ENCODE measurements at regions not wholly inside any gene's neighbourhood (a gene's known extent, or its start where the extent isn't known, plus 50 kb on each side); places are given as distances from the start of the nearest gene placed in this dataset.

DNA sequence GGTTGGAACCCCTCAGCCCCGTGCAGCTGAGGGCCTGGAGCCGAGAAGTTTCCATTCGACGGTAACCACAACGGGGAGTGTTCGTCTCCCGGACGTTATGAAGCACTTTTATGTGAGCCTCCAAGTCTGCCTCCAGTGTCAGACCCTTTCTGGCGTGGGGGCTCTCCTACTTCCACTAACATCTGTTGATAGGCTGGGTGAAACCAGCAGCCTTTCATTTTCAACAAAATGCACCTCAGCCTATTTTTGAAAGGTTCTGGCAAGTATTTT is 257.4 kb downstream of the THBS2 start:
- no peak overlapping the region for H3K4me3 ChIP-seq (ENCODE audit: low read length)
- no peaks in the 10 kb centered on the region for H3K27me3 ChIP-seq (ENCODE audit: control insufficient read depth, insufficient read depth, low read length, poor library complexity, severe bottlenecking)
- WGBS, 2 experiments (ENCODE audit: insufficient coverage in 1 of 2, insufficient read length in 1 of 2), result 79 to 93% methylated on average over 5 to 9 of the region's 9 CpGs
- H3K9me3 ChIP-seq (ENCODE audit: control insufficient read depth, low read length), result no peaks in the 10 kb centered on the region
- Mint-ChIP-seq H3K36me3 (ENCODE audit: low read depth) (no peaks in the 10 kb centered on the region), H3K27ac (no peak overlapping the region), H3K27me3 (ENCODE audit: insufficient read depth) (no peaks in the 10 kb centered on the region), H3K4me1 (no peaks in the 10 kb centered on the region), H3K4me3 (no peak overlapping the region), H3K9me3 (peaks cover 6% of the 10 kb centered on the region)
- DNase-seq, result no peak
- H3K9ac ChIP-seq (ENCODE audit: extremely low read depth, low read length, poor library complexity, severe bottlenecking), result no peak overlapping the region
- no peaks in the 10 kb centered on the region for H3K4me1 ChIP-seq (ENCODE audit: control insufficient read depth, insufficient read depth, low read length)
- no peak overlapping the region for H3K27ac ChIP-seq (ENCODE audit: low read depth, low read length)
- TF ChIP-seq, protein P1, sequence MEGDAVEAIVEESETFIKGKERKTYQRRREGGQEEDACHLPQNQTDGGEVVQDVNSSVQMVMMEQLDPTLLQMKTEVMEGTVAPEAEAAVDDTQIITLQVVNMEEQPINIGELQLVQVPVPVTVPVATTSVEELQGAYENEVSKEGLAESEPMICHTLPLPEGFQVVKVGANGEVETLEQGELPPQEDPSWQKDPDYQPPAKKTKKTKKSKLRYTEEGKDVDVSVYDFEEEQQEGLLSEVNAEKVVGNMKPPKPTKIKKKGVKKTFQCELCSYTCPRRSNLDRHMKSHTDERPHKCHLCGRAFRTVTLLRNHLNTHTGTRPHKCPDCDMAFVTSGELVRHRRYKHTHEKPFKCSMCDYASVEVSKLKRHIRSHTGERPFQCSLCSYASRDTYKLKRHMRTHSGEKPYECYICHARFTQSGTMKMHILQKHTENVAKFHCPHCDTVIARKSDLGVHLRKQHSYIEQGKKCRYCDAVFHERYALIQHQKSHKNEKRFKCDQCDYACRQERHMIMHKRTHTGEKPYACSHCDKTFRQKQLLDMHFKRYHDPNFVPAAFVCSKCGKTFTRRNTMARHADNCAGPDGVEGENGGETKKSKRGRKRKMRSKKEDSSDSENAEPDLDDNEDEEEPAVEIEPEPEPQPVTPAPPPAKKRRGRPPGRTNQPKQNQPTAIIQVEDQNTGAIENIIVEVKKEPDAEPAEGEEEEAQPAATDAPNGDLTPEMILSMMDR (conservative IDR thresholded peaks at IDR 0.05), result no peak
- H3K36me3 ChIP-seq (ENCODE audit: control insufficient read depth, insufficient read depth, low read length), result no peaks in the 10 kb centered on the region

DNA sequence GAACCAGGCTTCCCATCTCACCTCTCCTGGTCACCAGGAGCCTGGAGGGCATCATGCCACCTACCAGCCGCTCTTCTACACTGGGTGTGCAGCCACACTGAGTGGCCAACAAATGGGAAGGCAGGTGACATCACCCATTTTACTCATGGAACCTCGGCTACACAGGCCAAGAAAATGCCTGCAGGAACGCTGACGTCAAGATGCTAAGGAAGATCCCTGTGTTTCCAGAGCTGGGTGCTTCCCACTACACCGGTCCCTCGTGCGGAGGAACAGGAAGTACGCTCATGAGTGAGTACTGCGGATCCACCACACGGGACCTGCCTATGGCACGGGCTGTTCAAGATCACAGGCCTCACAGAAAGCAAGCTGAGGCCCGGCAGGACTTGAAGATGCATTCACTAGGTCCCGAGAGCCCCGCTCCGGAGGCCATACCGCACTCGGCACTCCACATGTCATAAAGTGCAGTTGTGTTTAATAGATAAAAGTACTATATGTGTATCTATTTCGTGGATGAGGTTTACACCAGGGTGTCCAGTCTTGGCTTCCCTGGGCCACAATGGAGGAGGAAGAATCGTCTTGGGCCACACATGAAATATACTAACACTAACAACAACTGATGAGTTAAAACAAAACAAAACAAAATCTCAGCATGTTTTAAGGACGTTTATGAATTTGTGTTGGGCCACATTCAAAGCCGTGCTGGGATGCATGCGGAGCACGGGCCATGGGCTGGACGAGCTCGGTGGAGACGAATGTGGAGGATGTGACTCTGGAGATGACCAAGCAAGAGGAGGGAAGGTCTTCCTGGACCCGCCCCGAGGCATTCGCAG is 257.9 kb downstream of the THBS2 start:
- Mint-ChIP-seq H3K27ac (no peak overlapping the region), H3K9me3 (peaks cover 6% of the 10 kb centered on the region), H3K27me3 (ENCODE audit: insufficient read depth) (no peaks in the 10 kb centered on the region), H3K4me1 (no peaks in the 10 kb centered on the region), H3K4me3 (no peak overlapping the region), H3K36me3 (ENCODE audit: low read depth) (no peaks in the 10 kb centered on the region)
- Histone ChIP-seq H3K36me3 (ENCODE audit: control insufficient read depth, insufficient read depth, low read length) (no peaks in the 10 kb centered on the region), H3K27me3 (ENCODE audit: control insufficient read depth, insufficient read depth, low read length, poor library complexity, severe bottlenecking) (no peaks in the 10 kb centered on the region), H3K4me3 (ENCODE audit: low read length) (no peak overlapping the region), H3K27ac (ENCODE audit: low read depth, low read length) (no peak overlapping the region), H3K4me1 (ENCODE audit: control insufficient read depth, insufficient read depth, low read length) (no peaks in the 10 kb centered on the region), H3K9ac (ENCODE audit: extremely low read depth, low read length, poor library complexity, severe bottlenecking) (no peak overlapping the region), H3K9me3 (ENCODE audit: control insufficient read depth, low read length) (no peaks in the 10 kb centered on the region)
- WGBS, 2 experiments (ENCODE audit: insufficient coverage in 1 of 2, insufficient read length in 1 of 2), result 92 to 97% methylated on average over 22 to 29 of the region's 29 CpGs
- TF ChIP-seq, protein P1 (conservative IDR thresholded peaks at IDR 0.05), result no peak
- no peak for DNase-seq

DNA sequence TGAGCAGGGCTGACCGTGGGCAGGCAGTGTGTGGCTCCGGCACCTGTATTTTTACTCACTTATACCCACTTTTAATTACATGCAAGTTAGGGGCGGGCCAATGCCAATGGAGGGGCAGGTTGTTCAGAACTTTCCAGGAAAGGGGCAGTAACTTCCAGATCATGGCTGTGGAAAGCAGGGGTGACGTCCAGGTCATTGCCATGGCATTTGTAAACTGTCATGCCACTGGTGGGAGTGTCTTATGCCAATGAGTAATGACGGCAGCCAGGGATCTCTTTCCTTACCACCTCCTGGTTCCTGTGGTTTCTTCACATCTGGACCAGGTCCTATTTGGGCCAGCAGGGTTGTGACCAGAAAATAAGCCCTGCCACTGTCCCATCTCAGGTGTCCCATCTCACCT is 258.7 kb downstream of the THBS2 start:
- H3K36me3 Mint-ChIP-seq (ENCODE audit: low read depth), result no peaks in the 10 kb centered on the region
- no peak overlapping the region for H3K27ac Mint-ChIP-seq
- H3K36me3 ChIP-seq (ENCODE audit: control insufficient read depth, insufficient read depth, low read length), result no peaks in the 10 kb centered on the region
- TF ChIP-seq, protein P1 (conservative IDR thresholded peaks at IDR 0.05), result no peak
- no peaks in the 10 kb centered on the region for H3K4me1 Mint-ChIP-seq
- no peak overlapping the region for H3K27ac ChIP-seq (ENCODE audit: low read depth, low read length)
- H3K27me3 Mint-ChIP-seq (ENCODE audit: insufficient read depth), result no peaks in the 10 kb centered on the region
- H3K9me3 Mint-ChIP-seq, result peaks cover 10% of the 10 kb centered on the region
- H3K4me3 ChIP-seq (ENCODE audit: low read length), result no peak overlapping the region
- WGBS, 2 experiments (ENCODE audit: insufficient coverage in 1 of 2, insufficient read length in 1 of 2), result 92% methylated on average over 2 to 5 of the region's 5 CpGs
- no peak overlapping the region for H3K4me3 Mint-ChIP-seq
- H3K27me3 ChIP-seq (ENCODE audit: control insufficient read depth, insufficient read depth, low read length, poor library complexity, severe bottlenecking), result no peaks in the 10 kb centered on the region
- DNase-seq, result no peak
- H3K4me1 ChIP-seq (ENCODE audit: control insufficient read depth, insufficient read depth, low read length), result no peaks in the 10 kb centered on the region
- no peaks in the 10 kb centered on the region for H3K9me3 ChIP-seq (ENCODE audit: control insufficient read depth, low read length)
- H3K9ac ChIP-seq (ENCODE audit: extremely low read depth, low read length, poor library complexity, severe bottlenecking), result no peak overlapping the region

Data from endodermal cell (in vitro differentiated cells).